H1 (cell line): ENCODE measurements at regions not wholly inside any gene's neighbourhood (a gene's known extent, or its start where the extent isn't known, plus 50 kb on each side); places are given as distances from the start of the nearest gene placed in this dataset.

Experiments used
- CTCF ChIA-PET: fragments of 300-600 bp; sonication (Branson Sonifier 250); formaldehyde crosslinking; loops from one replicate; lab custom pipeline; 2021; ENCODE audit not compliant: partially characterized antibody; lab: Charles Lee
- POLR2A ChIA-PET: fragments of 300-600 bp; sonication (Branson Sonifier 250); formaldehyde crosslinking; loops from one replicate; lab custom pipeline; 2021; ENCODE audit warnings: inconsistent platforms; ENCODE audit not compliant: partially characterized antibody; lab: Charles Lee
- DNase-seq, 2 experiments: peaks; one replicate each; pipeline versions ENCODE4 v3.0.0 to v3.0.0-alpha.2; 2010 to 2022; ENCODE audit warnings: low spot score in 2 of 2, low read depth in 1 of 2, mixed read lengths in 1 of 2
- FAIRE-seq: peaks from 2 replicates; lab custom pipeline; 2011; peaks lifted over from hg19 to GRCh38; lab: Jason Lieb, UNC
- H2AFZ ChIP-seq: 2 replicates; pipeline ENCODE4 v1.8.1; 2012; ENCODE audit warnings: low read length, inconsistent platforms
- H2AK5ac ChIP-seq: 2 replicates; pipeline ENCODE4 v1.6.1; 2013; ENCODE audit warnings: low read depth, low read length
- H2BK120ac ChIP-seq: replicated peaks from 2 replicates; pipeline ENCODE3; 2013; ENCODE audit warnings: low read depth, low read length, inconsistent platforms
- H2BK12ac ChIP-seq: 2 replicates; pipeline ENCODE4 v1.6.1; 2013; ENCODE audit warnings: low read depth, low read length
- H2BK15ac ChIP-seq: 2 replicates; pipeline ENCODE4 v1.6.1; 2013; ENCODE audit warnings: low read length
- H2BK20ac ChIP-seq: 2 replicates; pipeline ENCODE4 v1.6.1; 2013; ENCODE audit warnings: low read length
- H2BK5ac ChIP-seq: 2 replicates; pipeline ENCODE4 v1.6.1; 2013; ENCODE audit warnings: low read depth, low read length
- H3K14ac ChIP-seq: 2 replicates; pipeline ENCODE4 v1.6.1; 2013; ENCODE audit warnings: inconsistent platforms; ENCODE audit not compliant: insufficient read length
- H3K18ac ChIP-seq: 2 replicates; pipeline ENCODE4 v1.6.1; 2013; ENCODE audit warnings: low read length; ENCODE audit errors: extremely low read depth
- H3K23ac ChIP-seq: 2 replicates; pipeline ENCODE4 v1.6.1; 2013; ENCODE audit warnings: inconsistent platforms; ENCODE audit not compliant: insufficient read length
- H3K23me2 ChIP-seq: 2 replicates; pipeline ENCODE4 v1.6.1; 2013; ENCODE audit warnings: low read depth, low read length
- H3K27ac ChIP-seq: 2 replicates; pipeline ENCODE4 v1.6.1; 2011; ENCODE audit warnings: low read depth, low read length, inconsistent platforms
- H3K27me3 ChIP-seq, 4 experiments: replicated peaks in 1 of 4; 1 replicate in 1 of 4; 2 replicates in 3 of 4; pipeline versions ENCODE4 v1.6.1 to v1.8.1; 2011 to 2013; ENCODE audit warnings: low read length in 3 of 4, mild to moderate bottlenecking in 3 of 4, inconsistent platforms in 2 of 4, mixed read lengths in 2 of 4, moderate library complexity in 1 of 4; ENCODE audit not compliant: control insufficient read depth in 3 of 4, insufficient read depth in 3 of 4; ENCODE audit errors: extremely low read depth in 1 of 4
- H3K36me3 ChIP-seq, 4 experiments: 2 replicates each; pipeline versions ENCODE4 v1.6.1 to v1.8.1; 2011 to 2013; ENCODE audit warnings: mild to moderate bottlenecking in 4 of 4, low read length in 3 of 4, moderate library complexity in 2 of 4, control low read depth in 1 of 4, inconsistent platforms in 1 of 4; ENCODE audit not compliant: insufficient read depth in 4 of 4, control insufficient read depth in 2 of 4
- H3K4ac ChIP-seq: replicated peaks from 2 replicates; pipeline ENCODE3; 2013; ENCODE audit warnings: low read length, low read depth, mixed read lengths, inconsistent platforms; ENCODE audit not compliant: insufficient read length
- H3K4me1 ChIP-seq, 4 experiments: replicated peaks in 1 of 4; 1 replicate in 1 of 4; 2 replicates in 3 of 4; pipeline versions ENCODE4 v1.6.1 to v1.8.1; 2011 to 2013; ENCODE audit warnings: low read length in 3 of 4, inconsistent platforms in 2 of 4, mixed read lengths in 1 of 4; ENCODE audit not compliant: insufficient read depth in 4 of 4, control insufficient read depth in 3 of 4
- H3K4me2 ChIP-seq, 2 experiments: 2 replicates each; pipeline versions ENCODE4 v1.6.1 to v1.8.1; 2011 to 2013; ENCODE audit warnings: low read depth in 2 of 2, low read length in 2 of 2, control low read depth in 1 of 2, inconsistent platforms in 1 of 2, mild to moderate bottlenecking in 1 of 2; ENCODE audit not compliant: insufficient read depth in 1 of 2
- H3K4me3 ChIP-seq, 4 experiments: fragments of 200-600, 300-600 bp in 1 of 4; sonication (generic), shearing (Covaris generic), sonication (Bioruptor Twin) in 1 of 4; 2 replicates each; pipeline versions ENCODE4 v1.5.1 to v1.8.1; 2011 to 2016; ENCODE audit warnings: low read length in 4 of 4, low read depth in 3 of 4, control low read depth in 2 of 4, inconsistent platforms in 2 of 4, mild to moderate bottlenecking in 2 of 4, mixed read lengths in 1 of 4, moderate library complexity in 1 of 4; ENCODE audit not compliant: insufficient read depth in 2 of 4; ENCODE audit errors: extremely low read depth in 1 of 4
- H3K56ac ChIP-seq: replicated peaks from 2 replicates; pipeline ENCODE3; 2013; ENCODE audit warnings: low read depth, mild to moderate bottlenecking, mixed read lengths, low read length, inconsistent platforms; ENCODE audit not compliant: insufficient read length
- H3K79me1 ChIP-seq: 2 replicates; pipeline ENCODE4 v1.6.1; 2013; ENCODE audit warnings: low read depth, low read length, control low read depth
- H3K79me2 ChIP-seq, 2 experiments: 2 replicates each; pipeline versions ENCODE4 v1.6.1 to v1.8.1; 2012 to 2013; ENCODE audit warnings: low read length in 2 of 2, mild to moderate bottlenecking in 2 of 2, inconsistent platforms in 1 of 2; ENCODE audit not compliant: insufficient read depth in 2 of 2, control insufficient read depth in 1 of 2
- H3K9ac ChIP-seq, 4 experiments: replicated peaks in 1 of 4; 1 replicate in 1 of 4; 2 replicates in 3 of 4; pipeline versions ENCODE4 v1.6.1 to v1.8.1; 2011 to 2013; ENCODE audit warnings: low read depth in 3 of 4, low read length in 3 of 4, control low read depth in 2 of 4, mild to moderate bottlenecking in 2 of 4, moderate library complexity in 2 of 4, inconsistent platforms in 1 of 4; ENCODE audit errors: extremely low read depth in 1 of 4
- H3K9me3 ChIP-seq, 2 experiments: 2 replicates each; pipeline versions ENCODE4 v1.6.1 to v1.8.1; 2012 to 2013; ENCODE audit warnings: mild to moderate bottlenecking in 2 of 2, moderate library complexity in 2 of 2, control low read depth in 1 of 2, inconsistent platforms in 1 of 2, low read depth in 1 of 2, low read length in 1 of 2, mixed read lengths in 1 of 2; ENCODE audit not compliant: insufficient read depth in 2 of 2
- H4K20me1 ChIP-seq, 2 experiments: replicated peaks in 1 of 2; 2 replicates each; pipeline versions ENCODE3 to v1.8.1; 2011 to 2013; ENCODE audit warnings: inconsistent platforms in 2 of 2, low read length in 2 of 2, mild to moderate bottlenecking in 1 of 2; ENCODE audit not compliant: insufficient read depth in 2 of 2, control insufficient read depth in 1 of 2
- H4K5ac ChIP-seq: 2 replicates; pipeline ENCODE4 v1.6.1; 2013; ENCODE audit warnings: low read length, low read depth, mixed read lengths, inconsistent platforms; ENCODE audit not compliant: insufficient read length
- H4K8ac ChIP-seq: 2 replicates; pipeline ENCODE4 v1.8.0; 2013; ENCODE audit warnings: mild to moderate bottlenecking, moderate library complexity, low read length, inconsistent platforms; ENCODE audit not compliant: insufficient read depth; ENCODE audit errors: extremely low read depth
- H4K91ac ChIP-seq: replicated peaks from 2 replicates; pipeline ENCODE3; 2013; ENCODE audit warnings: low read length, mixed read lengths, inconsistent platforms; ENCODE audit not compliant: insufficient read length
- BRCA1 ChIP-seq: IDR thresholded peaks from 2 replicates; pipeline ENCODE4 v1.6.1; 2012; ENCODE audit warnings: low read depth, low read length, improper control_type of control experiment
- CBX8 ChIP-seq: fragments of 300-800, 300-1000 bp; sonication (generic); IDR thresholded peaks from 2 replicates; pipeline ENCODE4 v1.7.1; 2016; ENCODE audit warnings: low read depth, low read length, borderline replicate concordance
- CHD2 ChIP-seq: IDR thresholded peaks from 2 replicates; pipeline ENCODE4 v1.6.1; 2012; ENCODE audit warnings: low read length, improper control_type of control experiment
- EGR1 ChIP-seq: IDR thresholded peaks from 2 replicates; pipeline ENCODE4 v1.6.1; 2011; ENCODE audit warnings: low read depth, low read length, borderline replicate concordance
- JUN ChIP-seq: IDR thresholded peaks from 2 replicates; pipeline ENCODE4 v1.6.1; 2011; ENCODE audit warnings: low read depth, mild to moderate bottlenecking, improper control_type of control experiment, low read length
- KDM5A ChIP-seq: fragments of 200-600 bp; IDR thresholded peaks from 2 replicates; pipeline ENCODE4 v1.7.1; 2012; ENCODE audit warnings: mild to moderate bottlenecking, low read length, inconsistent platforms, mixed read lengths
- PHF8 ChIP-seq: fragments of 200-600 bp; sonication (generic); conservative IDR thresholded peaks from 2 replicates; pipeline ENCODE4 v1.7.1; 2012; ENCODE audit warnings: low read depth, mild to moderate bottlenecking, inconsistent platforms, low read length, moderate library complexity
- SIRT6 ChIP-seq: IDR thresholded peaks from one replicate; pipeline ENCODE4 v1.7.1; 2012; ENCODE audit warnings: low read length, inconsistent platforms
- TEAD4 ChIP-seq: IDR thresholded peaks from 2 replicates; pipeline ENCODE4 v1.6.1; 2012; ENCODE audit warnings: low read depth, low read length, inconsistent platforms, mixed read lengths
- WGBS, 2 experiments: shearing (Covaris generic) in 1 of 2; methylation state at CpG; one replicate each; pipeline versions ENCODE4 v1.1.6 to v1.1.7; 2013 to 2015; ENCODE audit warnings: low lambda C conversion rate in 2 of 2, mixed read lengths in 2 of 2, inconsistent platforms in 1 of 2, low coverage in 1 of 2, missing lambda C conversion rate in 1 of 2; ENCODE audit not compliant: insufficient replicate concordance in 2 of 2, insufficient coverage in 1 of 2, insufficient read length in 1 of 2; ENCODE audit errors: extremely low coverage in 1 of 2, missing lambda C conversion rate in 1 of 2; 5-methylcytosine and 5-hydroxymethylcytosine counted together
- TF ChIP-seq, protein P1 (sequence below): IDR thresholded peaks from 2 replicates; pipeline ENCODE4 v1.6.1; 2012; ENCODE audit warnings: inconsistent platforms

DNA sequence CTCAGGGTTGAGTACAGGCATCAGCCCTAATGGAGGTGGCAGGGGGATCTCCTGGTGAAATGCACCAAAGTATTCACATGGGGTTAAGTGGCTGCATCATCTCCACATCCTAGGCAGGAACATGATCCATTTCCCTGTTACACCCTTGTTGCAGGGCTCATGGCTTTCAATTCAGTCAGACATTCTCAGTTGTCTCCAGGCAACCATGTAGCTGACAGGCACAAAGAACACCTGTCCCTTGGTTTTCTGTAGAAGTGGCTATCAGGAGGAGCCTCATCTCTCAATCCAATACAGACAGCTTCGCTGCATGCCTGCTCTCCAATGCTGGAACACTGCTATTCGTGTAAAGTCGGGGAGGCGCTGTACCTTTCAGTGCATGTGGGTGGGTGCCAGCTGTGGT lies 299.0 kb upstream of the FOXG1 start:
- no peaks in the 10 kb centered on the region for H4K20me1 ChIP-seq
- H2AFZ ChIP-seq: no peak overlapping the region
- H3K4ac ChIP-seq: no peak overlapping the region
- no peaks in the 10 kb centered on the region for H3K23me2 ChIP-seq
- CTCF ChIA-PET: no interaction called here
- no peak overlapping the region for H2BK15ac ChIP-seq
- no peak overlapping the region for H3K56ac ChIP-seq
- H2BK12ac ChIP-seq: no peak overlapping the region
- H3K18ac ChIP-seq: no peak overlapping the region
- no peak overlapping the region for H2AK5ac ChIP-seq
- H3K23ac ChIP-seq: no peak overlapping the region
- H4K8ac ChIP-seq: no peak overlapping the region
- H3K9ac ChIP-seq: no peak overlapping the region
- no peak overlapping the region for H4K5ac ChIP-seq
- H2BK20ac ChIP-seq: no peak overlapping the region
- no peaks in the 10 kb centered on the region for H3K36me3 ChIP-seq
- H3K27me3 ChIP-seq: no peaks in the 10 kb centered on the region
- POLR2A ChIA-PET: no interaction called here
- no peak overlapping the region for H3K14ac ChIP-seq
- 0 out of 7 replicates have a peak, but pooled peaks cover 0 to 2% (median 0%) of the 10 kb centered on the region in 4 experiments for H3K4me1 ChIP-seq
- DNase-seq: no peak
- no peak overlapping the region for H4K91ac ChIP-seq
- no peak overlapping the region for H3K4me3 ChIP-seq
- H3K79me2 ChIP-seq: no peaks in the 10 kb centered on the region
- WGBS, 2 experiments: 93% methylated on average over 4 of the region's 4 CpGs; no CpG with 5 or more reads in 1 of the 2 experiments
- H3K27ac ChIP-seq: no peak overlapping the region
- no peaks in the 10 kb centered on the region for H3K79me1 ChIP-seq
- no peak overlapping the region for H3K4me2 ChIP-seq
- no peak for FAIRE-seq
- no peak overlapping the region for H2BK5ac ChIP-seq
- H3K9me3 ChIP-seq: peaks cover 7 to 9% of the 10 kb centered on the region in 2 experiments; a peak in 2 of 4 replicates
- TF ChIP-seq, protein P1, sequence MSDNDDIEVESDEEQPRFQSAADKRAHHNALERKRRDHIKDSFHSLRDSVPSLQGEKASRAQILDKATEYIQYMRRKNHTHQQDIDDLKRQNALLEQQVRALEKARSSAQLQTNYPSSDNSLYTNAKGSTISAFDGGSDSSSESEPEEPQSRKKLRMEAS: no peak
- TF ChIP-seq EGR1: no peak
- no peak for TF ChIP-seq SIRT6
- TF ChIP-seq PHF8: no peak
- TF ChIP-seq JUN: no peak
- no peak for TF ChIP-seq BRCA1
- TF ChIP-seq KDM5A: no peak
- TF ChIP-seq TEAD4: no peak
- no peak for TF ChIP-seq CBX8
- no peak for TF ChIP-seq CHD2
- no peak overlapping the region for H2BK120ac ChIP-seq
